HepG2 (cell line): ENCODE measurements at regions not wholly inside any gene's neighbourhood (a gene's known extent, or its start where the extent isn't known, plus 50 kb on each side); places are given as distances from the start of the nearest gene placed in this dataset.

Experiments used
- ATAC-seq: fragments of 200-7000 bp; cut with Tn5 transposase; 3 replicates; pipeline ENCODE4 v1.9.1; 2020; ENCODE audit warnings: mild to moderate bottlenecking, moderate library complexity
- BruUV-seq: library from RNA; stranded (reverse); fragments of 400-500 nt; replicated peaks from 2 replicates; lab custom pipeline; 2021; lab: Mats Ljungman, UMichigan
- CTCF ChIA-PET: fragments of 300-600 bp; formaldehyde crosslinking; extraction: SDS; loops from one replicate; lab custom pipeline; 2021; ENCODE audit warnings: low total read pairs, inconsistent platforms, low intra/inter-chr PET ratio; lab: Yijun Ruan, JAX
- POLR2A ChIA-PET: fragments of 350-600 bp; sonication (Branson Sonifier 250); formaldehyde crosslinking; loops from one replicate; lab custom pipeline; 2020; ENCODE audit warnings: antibody characterized with exemption, inconsistent platforms; lab: Yijun Ruan, JAX
- DNase-seq: peaks from one replicate; pipeline ENCODE4 v3.0.0-alpha.2; 2015; ENCODE audit warnings: low spot score
- FAIRE-seq: peaks from 3 replicates; lab custom pipeline; 2011; peaks lifted over from hg19 to GRCh38; lab: Jason Lieb, UNC
- H2AFZ ChIP-seq: one replicate; pipeline ENCODE4 v1.6.1; 2011; ENCODE audit warnings: low read length, inconsistent platforms
- H3K27ac ChIP-seq: fragments of 300-600 bp; 3 replicates; pipeline ENCODE4 v1.8.0; 2011; ENCODE audit warnings: mixed run types, mild to moderate bottlenecking, mixed read lengths, low read length, inconsistent platforms; ENCODE audit not compliant: insufficient read depth; ENCODE audit errors: extremely low read length
- H3K27me3 ChIP-seq, 2 experiments: fragments of 200-600 bp in 1 of 2; 2 replicates in 1 of 2; 3 replicates in 1 of 2; pipeline versions ENCODE4 v1.6.0 to v1.8.0; 2011; ENCODE audit warnings: low read length in 2 of 2, mild to moderate bottlenecking in 2 of 2, moderate library complexity in 2 of 2, inconsistent platforms in 1 of 2; ENCODE audit not compliant: insufficient read depth in 2 of 2, control insufficient read depth in 1 of 2
- H3K36me3 ChIP-seq, 2 experiments: fragments of 200-600 bp in 1 of 2; replicated peaks in 1 of 2; 2 replicates in 1 of 2; 3 replicates in 1 of 2; pipeline versions ENCODE4 v1.5.1 to v1.8.0; 2011; ENCODE audit warnings: low read length in 2 of 2, inconsistent platforms in 1 of 2; ENCODE audit not compliant: insufficient read depth in 2 of 2, control insufficient read depth in 1 of 2
- H3K4me1 ChIP-seq: 2 replicates; pipeline ENCODE4 v1.5.1; 2012; ENCODE audit warnings: low read length, inconsistent platforms; ENCODE audit not compliant: insufficient read depth
- H3K4me2 ChIP-seq: 2 replicates; pipeline ENCODE4 v1.6.0; 2011; ENCODE audit warnings: low read depth, low read length, inconsistent platforms
- H3K4me3 ChIP-seq, 3 experiments: fragments of 200-600 bp in 1 of 3; sonication (generic), shearing (Covaris generic) in 1 of 3; replicated peaks in 1 of 3; 2 replicates each; pipeline ENCODE4 v1.5.1; 2011 to 2016; ENCODE audit warnings: low read length in 3 of 3, inconsistent platforms in 2 of 3, low read depth in 2 of 3, mild to moderate bottlenecking in 2 of 3, control low read depth in 1 of 3, mixed read lengths in 1 of 3; ENCODE audit not compliant: insufficient read depth in 1 of 3
- H3K79me2 ChIP-seq: one replicate; pipeline ENCODE4 v1.6.1; 2011; ENCODE audit warnings: low read length, inconsistent platforms; ENCODE audit not compliant: insufficient read depth
- H3K9ac ChIP-seq: 2 replicates; pipeline ENCODE4 v1.6.0; 2011; ENCODE audit warnings: mild to moderate bottlenecking, low read depth, low read length, inconsistent platforms; ENCODE audit not compliant: insufficient read depth
- H3K9me3 ChIP-seq: 2 replicates; pipeline ENCODE4 v1.5.1; 2012; ENCODE audit warnings: mild to moderate bottlenecking, low read length
- H4K20me1 ChIP-seq: 2 replicates; pipeline ENCODE4 v1.6.0; 2011; ENCODE audit warnings: inconsistent platforms, mild to moderate bottlenecking, low read length, moderate library complexity; ENCODE audit not compliant: insufficient read depth
- HNF4A ChIP-seq: sonication (generic); formaldehyde crosslinking; IDR thresholded peaks from 2 replicates; pipeline ENCODE4 v1.4.0; 2020; ENCODE audit warnings: missing genetic modification reagents
- MEIS2 ChIP-seq: sonication (generic); formaldehyde crosslinking; IDR thresholded peaks from 2 replicates; pipeline ENCODE4 v1.9.0; 2021; ENCODE audit warnings: mild to moderate bottlenecking, missing genetic modification reagents
- PLRG1 ChIP-seq: fragments of 450-650 bp; conservative IDR thresholded peaks from 2 replicates; pipeline ENCODE4 v1.6.1; 2016
- RFX5 ChIP-seq: IDR thresholded peaks from 2 replicates; pipeline ENCODE4 v1.6.1; 2011; ENCODE audit warnings: low read depth, low read length, improper control_type of control experiment
- ZNF253 ChIP-seq: sonication (generic); formaldehyde crosslinking; IDR thresholded peaks from 2 replicates; pipeline ENCODE4 v1.8.0; 2022; ENCODE audit warnings: mild to moderate bottlenecking, missing genetic modification reagents, borderline replicate concordance
- ZNF263 ChIP-seq: sonication (generic); formaldehyde crosslinking; IDR thresholded peaks from 2 replicates; pipeline ENCODE4 v1.4.0; 2020; ENCODE audit warnings: missing genetic modification reagents
- ZNF530 ChIP-seq: sonication (generic); formaldehyde crosslinking; IDR thresholded peaks from 2 replicates; pipeline ENCODE4 v1.5.0; 2020; ENCODE audit warnings: low read depth, mild to moderate bottlenecking, missing genetic modification reagents
- WGBS: methylation state at CpG from one replicate; pipeline ENCODE4 v1.1.6; 2017; ENCODE audit warnings: low lambda C conversion rate; 5-methylcytosine and 5-hydroxymethylcytosine counted together
- in situ Hi-C: cut with HindIII; loops from 2 replicates; pipeline ENCODE4 v1.10.0; 2017; ENCODE audit warnings: low pct_unique_long_range_greater_than_20kb; ENCODE audit not compliant: extremely low pct_ligation_motif_present
- intact Hi-C: fragments of 100-400 bp; cut with micrococcal nuclease; formaldehyde crosslinking; loops from one replicate; pipeline ENCODE4 v1.10.0; 2022; ENCODE audit not compliant: unreplicated experiment
- TF ChIP-seq, protein P1 (sequence below): sonication (generic); formaldehyde crosslinking; IDR thresholded peaks from 2 replicates; pipeline ENCODE4 v1.5.1; 2020; ENCODE audit warnings: mild to moderate bottlenecking, missing genetic modification reagents, moderate library complexity
- TF ChIP-seq, protein P2 (sequence below): sonication (generic); formaldehyde crosslinking; IDR thresholded peaks from 2 replicates; pipeline ENCODE4 v1.4.0; 2020; ENCODE audit warnings: missing genetic modification reagents
- TF ChIP-seq, protein P3 (sequence below): sonication (generic); formaldehyde crosslinking; conservative IDR thresholded peaks from 2 replicates; pipeline ENCODE4 v1.8.0; 2022; ENCODE audit warnings: low read depth, missing genetic modification reagents

DNA sequence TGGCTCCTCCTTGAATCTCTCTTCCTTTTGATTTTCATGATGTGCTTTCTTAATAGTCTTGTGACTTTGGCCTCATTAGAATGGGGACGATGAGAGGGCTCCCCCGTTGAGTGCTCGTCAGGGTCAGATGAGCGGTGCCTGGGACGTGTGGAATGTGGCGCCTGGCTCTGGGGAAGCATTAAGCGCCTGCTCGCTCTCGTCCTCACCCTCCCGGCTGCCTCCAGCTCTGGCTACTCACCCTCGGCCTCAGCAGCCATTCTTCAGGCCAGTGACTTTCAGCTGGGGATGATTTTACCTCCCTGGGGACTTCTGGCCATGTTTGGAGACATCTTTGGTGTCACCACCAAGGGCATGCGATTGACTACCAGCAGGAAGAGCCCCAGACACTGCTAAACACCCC is 69.7 kb downstream of the RPS6KA4 start:
- no TSS peak for BruUV-seq
- H2AFZ ChIP-seq = no peak overlapping the region
- POLR2A ChIA-PET = no interaction called here
- H3K36me3 ChIP-seq = no peaks in the 10 kb centered on the region
- H3K79me2 ChIP-seq = no peaks in the 10 kb centered on the region
- CTCF ChIA-PET = no interaction called here
- no peak overlapping the region for H3K27ac ChIP-seq
- TF ChIP-seq ZNF530 = no peak
- TF ChIP-seq HNF4A (CRISPR knock-in tag) = no peak
- no peak for TF ChIP-seq MEIS2
- TF ChIP-seq, protein P1, sequence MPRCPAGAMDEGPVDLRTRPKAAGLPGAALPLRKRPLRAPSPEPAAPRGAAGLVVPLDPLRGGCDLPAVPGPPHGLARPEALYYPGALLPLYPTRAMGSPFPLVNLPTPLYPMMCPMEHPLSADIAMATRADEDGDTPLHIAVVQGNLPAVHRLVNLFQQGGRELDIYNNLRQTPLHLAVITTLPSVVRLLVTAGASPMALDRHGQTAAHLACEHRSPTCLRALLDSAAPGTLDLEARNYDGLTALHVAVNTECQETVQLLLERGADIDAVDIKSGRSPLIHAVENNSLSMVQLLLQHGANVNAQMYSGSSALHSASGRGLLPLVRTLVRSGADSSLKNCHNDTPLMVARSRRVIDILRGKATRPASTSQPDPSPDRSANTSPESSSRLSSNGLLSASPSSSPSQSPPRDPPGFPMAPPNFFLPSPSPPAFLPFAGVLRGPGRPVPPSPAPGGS = no peak
- no peak overlapping the region for H3K9ac ChIP-seq
- peaks cover 2 to 54% of the 10 kb centered on the region in 2 experiments for H3K27me3 ChIP-seq
- no peak overlapping the region for H3K4me2 ChIP-seq
- H3K4me3 ChIP-seq = no peak overlapping the region
- in situ Hi-C loops = no loop called here
- no peak for ATAC-seq
- no peaks in the 10 kb centered on the region for H4K20me1 ChIP-seq
- no peaks in the 10 kb centered on the region for H3K4me1 ChIP-seq
- H3K9me3 ChIP-seq = no peaks in the 10 kb centered on the region
- FAIRE-seq = no peak
- 39% methylated on average over 12 of the region's 12 CpGs for WGBS
- intact Hi-C loops = no loop called here
- no peak for DNase-seq

DNA sequence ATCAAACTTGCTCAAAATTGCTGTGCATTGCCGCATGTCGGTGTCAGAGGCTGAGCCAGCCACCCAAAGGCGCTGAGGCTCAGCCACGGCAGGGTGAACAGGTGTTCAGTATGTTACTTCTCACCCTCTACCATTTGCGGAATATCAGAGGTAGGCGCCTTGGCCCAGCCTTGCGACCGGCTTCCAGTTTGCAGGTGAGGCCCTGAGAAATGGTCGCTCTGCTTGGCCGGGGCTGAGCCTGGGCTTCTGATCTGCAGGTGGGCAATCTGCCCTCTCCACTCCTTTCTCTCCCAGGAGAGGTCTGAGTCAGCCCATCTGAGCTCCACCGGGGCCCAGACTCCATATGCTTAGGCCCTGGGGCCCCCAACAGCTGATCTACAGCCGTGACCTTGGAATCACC is 71.0 kb downstream of the RPS6KA4 start:
- no peak for FAIRE-seq
- ChIA-PET POLR2A (no interaction called here), CTCF (no interaction called here)
- intact Hi-C loops = no loop called here
- no peaks in the 10 kb centered on the region for H4K20me1 ChIP-seq
- no peak overlapping the region for H3K9ac ChIP-seq
- ATAC-seq = no peak
- 72% methylated on average over 2 of the region's 12 CpGs for WGBS
- no peaks in the 10 kb centered on the region for H3K36me3 ChIP-seq
- H3K27me3 ChIP-seq = peaks cover 2 to 60% of the 10 kb centered on the region in 2 experiments; a peak in 4 of 5 replicates
- H3K9me3 ChIP-seq = no peaks in the 10 kb centered on the region
- no peak overlapping the region for H3K4me2 ChIP-seq
- no peaks in the 10 kb centered on the region for H3K4me1 ChIP-seq
- H3K27ac ChIP-seq = no peak overlapping the region
- no peaks in the 10 kb centered on the region for H3K79me2 ChIP-seq
- H2AFZ ChIP-seq = no peak overlapping the region
- BruUV-seq = no TSS peak
- in situ Hi-C loops = no loop called here
- no peak for DNase-seq
- no peak overlapping the region for H3K4me3 ChIP-seq
- no peak for TF ChIP-seq RFX5
- no peak for TF ChIP-seq ZNF263
- TF ChIP-seq, protein P2, sequence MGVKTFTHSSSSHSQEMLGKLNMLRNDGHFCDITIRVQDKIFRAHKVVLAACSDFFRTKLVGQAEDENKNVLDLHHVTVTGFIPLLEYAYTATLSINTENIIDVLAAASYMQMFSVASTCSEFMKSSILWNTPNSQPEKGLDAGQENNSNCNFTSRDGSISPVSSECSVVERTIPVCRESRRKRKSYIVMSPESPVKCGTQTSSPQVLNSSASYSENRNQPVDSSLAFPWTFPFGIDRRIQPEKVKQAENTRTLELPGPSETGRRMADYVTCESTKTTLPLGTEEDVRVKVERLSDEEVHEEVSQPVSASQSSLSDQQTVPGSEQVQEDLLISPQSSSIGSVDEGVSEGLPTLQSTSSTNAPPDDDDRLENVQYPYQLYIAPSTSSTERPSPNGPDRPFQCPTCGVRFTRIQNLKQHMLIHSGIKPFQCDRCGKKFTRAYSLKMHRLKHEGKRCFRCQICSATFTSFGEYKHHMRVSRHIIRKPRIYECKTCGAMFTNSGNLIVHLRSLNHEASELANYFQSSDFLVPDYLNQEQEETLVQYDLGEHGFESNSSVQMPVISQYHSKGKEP (CRISPR knock-in tag) = no peak
- no peak for TF ChIP-seq ZNF253 (CRISPR knock-in tag)
- no peak for TF ChIP-seq PLRG1
- TF ChIP-seq, protein P3, sequence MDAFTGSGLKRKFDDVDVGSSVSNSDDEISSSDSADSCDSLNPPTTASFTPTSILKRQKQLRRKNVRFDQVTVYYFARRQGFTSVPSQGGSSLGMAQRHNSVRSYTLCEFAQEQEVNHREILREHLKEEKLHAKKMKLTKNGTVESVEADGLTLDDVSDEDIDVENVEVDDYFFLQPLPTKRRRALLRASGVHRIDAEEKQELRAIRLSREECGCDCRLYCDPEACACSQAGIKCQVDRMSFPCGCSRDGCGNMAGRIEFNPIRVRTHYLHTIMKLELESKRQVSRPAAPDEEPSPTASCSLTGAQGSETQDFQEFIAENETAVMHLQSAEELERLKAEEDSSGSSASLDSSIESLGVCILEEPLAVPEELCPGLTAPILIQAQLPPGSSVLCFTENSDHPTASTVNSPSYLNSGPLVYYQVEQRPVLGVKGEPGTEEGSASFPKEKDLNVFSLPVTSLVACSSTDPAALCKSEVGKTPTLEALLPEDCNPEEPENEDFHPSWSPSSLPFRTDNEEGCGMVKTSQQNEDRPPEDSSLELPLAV (CRISPR knock-in tag) = no peak
